HFFc6 (cell line): ENCODE measurements at regions not wholly inside any gene's neighbourhood (a gene's known extent, or its start where the extent isn't known, plus 50 kb on each side); places are given as distances from the start of the nearest gene placed in this dataset.

Experiments
- DNase-seq: peaks from one replicate; pipeline ENCODE4 v3.0.0-alpha.2; 2018
- H3K27ac Mint-ChIP-seq: 2 replicates; pipeline ENCODE4 v1.8.0; 2020; ENCODE audit warnings: mild to moderate bottlenecking, mixed read lengths
- H3K27me3 Mint-ChIP-seq: 2 replicates; pipeline ENCODE4 v1.8.0; 2021; ENCODE audit warnings: mild to moderate bottlenecking, moderate library complexity, mixed read lengths; ENCODE audit not compliant: insufficient read depth
- H3K36me3 Mint-ChIP-seq: 2 replicates; pipeline ENCODE4 v1.8.0; 2021; ENCODE audit warnings: low read depth, mixed read lengths
- H3K4me1 Mint-ChIP-seq: 2 replicates; pipeline ENCODE4 v1.8.0; 2020; ENCODE audit warnings: low read depth, mixed read lengths
- H3K4me3 Mint-ChIP-seq: 2 replicates; pipeline ENCODE4 v1.8.0; 2020; ENCODE audit warnings: mild to moderate bottlenecking, moderate library complexity, mixed read lengths
- H3K9me3 Mint-ChIP-seq: 2 replicates; pipeline ENCODE4 v1.8.0; 2020; ENCODE audit warnings: mild to moderate bottlenecking, mixed read lengths
- CTCF ChIP-seq: fragments of 200-600 bp; sonication (generic); IDR thresholded peaks from 2 replicates; pipeline ENCODE4 v1.5.0; 2021; ENCODE audit warnings: antibody characterized with exemption, mild to moderate bottlenecking

- peaks cover 21% of the 10 kb centered on the region for H3K9me3 Mint-ChIP-seq
- DNase-seq: no peak
- no peak for TF ChIP-seq CTCF
- peaks cover 7% of the 10 kb centered on the region; the same call in 1 of the 2 replicates for H3K36me3 Mint-ChIP-seq
- H3K4me3 Mint-ChIP-seq: no peak overlapping the region
- H3K4me1 Mint-ChIP-seq: no peaks in the 10 kb centered on the region
- H3K27me3 Mint-ChIP-seq: no peaks in the 10 kb centered on the region
- H3K27ac Mint-ChIP-seq: no peak overlapping the region
Observed at GRCh38 chr1:166351676-166352075, 184.9 kb upstream of the FAM78B start.

- Mint-ChIP-seq H3K4me1 (no peaks in the 10 kb centered on the region), H3K9me3 (peaks cover 20% of the 10 kb centered on the region), H3K27ac (no peak overlapping the region), H3K27me3 (no peaks in the 10 kb centered on the region; the same call in 1 of the 2 replicates), H3K36me3 (peaks cover 7% of the 10 kb centered on the region; the same call in 1 of the 2 replicates), H3K4me3 (no peak overlapping the region)
- no peak for TF ChIP-seq CTCF
- DNase-seq: no peak
Observed at GRCh38 chr1:166353213-166353612, 186.4 kb upstream of the FAM78B start.

- H3K4me1 Mint-ChIP-seq: no peaks in the 10 kb centered on the region
- no peak overlapping the region for H3K4me3 Mint-ChIP-seq
- no peak for DNase-seq
- H3K27me3 Mint-ChIP-seq: no peaks in the 10 kb centered on the region; the same call in 1 of the 2 replicates
- peaks cover 7% of the 10 kb centered on the region; the same call in 1 of the 2 replicates for H3K36me3 Mint-ChIP-seq
- peaks cover 29% of the 10 kb centered on the region for H3K9me3 Mint-ChIP-seq
- no peak overlapping the region for H3K27ac Mint-ChIP-seq
- no peak for TF ChIP-seq CTCF
Observed at GRCh38 chr1:166354406-166354805, 187.6 kb upstream of the FAM78B start.

GRCh38 chr1:166365081-166365480 lies 198.3 kb upstream of the FAM78B start:
- Mint-ChIP-seq H3K4me1 (no peaks in the 10 kb centered on the region), H3K36me3 (no peaks in the 10 kb centered on the region), H3K4me3 (no peak overlapping the region), H3K27me3 (no peaks in the 10 kb centered on the region; the same call in 1 of the 2 replicates), H3K9me3 (peaks cover 40% of the 10 kb centered on the region), H3K27ac (no peak overlapping the region)
- no peak for DNase-seq
- no peak for TF ChIP-seq CTCF

GRCh38 chr1:166368030-166368429 lies 201.2 kb upstream of the FAM78B start:
- H3K9me3 Mint-ChIP-seq: peaks cover 27% of the 10 kb centered on the region

More at GRCh38 chr1:166368030-166368429, 201.2 kb upstream of the FAM78B start:
- no peak overlapping the region for H3K4me3 Mint-ChIP-seq
- no peaks in the 10 kb centered on the region; the same call in 1 of the 2 replicates for H3K27me3 Mint-ChIP-seq
- H3K27ac Mint-ChIP-seq: no peak overlapping the region
- H3K4me1 Mint-ChIP-seq: no peaks in the 10 kb centered on the region
- no peak for DNase-seq
- no peaks in the 10 kb centered on the region for H3K36me3 Mint-ChIP-seq
- TF ChIP-seq CTCF: no peak
